ENCODE measurements at regions not wholly inside any gene's neighbourhood (a gene's known extent, or its start where the extent isn't known, plus 50 kb on each side); places are given as distances from the start of the nearest gene placed in this dataset.

- H2AFZ ChIP-seq (ENCODE audit: low read depth, low read length), result no peak overlapping the region
Measured at GRCh38 chr5:104909803-104910202, 1347.2 kb upstream of the NUDT12 start.

GRCh38 chr5:104904561-104904960 is 1342.0 kb upstream of the NUDT12 start:
- H3K27ac ChIP-seq (ENCODE audit: low read length), result no peak overlapping the region
- H2AFZ ChIP-seq (ENCODE audit: low read depth, low read length), result no peak overlapping the region
- no peaks in the 10 kb centered on the region for H3K9me3 ChIP-seq (ENCODE audit: insufficient read depth, low read length)

More at GRCh38 chr5:104909803-104910202, 1347.2 kb upstream of the NUDT12 start:
- Histone ChIP-seq H3K79me2 (ENCODE audit: low read length) (no peaks in the 10 kb centered on the region), H3K9ac (ENCODE audit: low read length) (no peak overlapping the region), H4K20me1 (ENCODE audit: insufficient read depth, low read length) (no peaks in the 10 kb centered on the region), H3K27me3 (ENCODE audit: low read depth, low read length) (no peaks in the 10 kb centered on the region), H3K4me3 (ENCODE audit: low read length) (no peak overlapping the region), H3K4me2 (ENCODE audit: low read length) (no peak overlapping the region), H3K36me3 (replicated peaks; ENCODE audit: low read depth, low read length) (no peaks in the 10 kb centered on the region), H3K27ac (ENCODE audit: low read length) (no peak overlapping the region), H3K4me1 (ENCODE audit: low read length) (no peaks in the 10 kb centered on the region), H3K9me3 (ENCODE audit: insufficient read depth, low read length) (no peaks in the 10 kb centered on the region)
- TF ChIP-seq CTCF (IDR thresholded peaks at IDR 0.05; ENCODE audit: low read depth, low read length) (no peak), EZH2phosphoT487 (IDR thresholded peaks at IDR 0.05; ENCODE audit: low read depth) (no peak)

GRCh38 chr5:104903941-104904340 is 1341.4 kb upstream of the NUDT12 start:
- Histone ChIP-seq H2AFZ (ENCODE audit: low read depth, low read length) (no peak overlapping the region), H3K9ac (ENCODE audit: low read length) (no peak overlapping the region), H3K79me2 (ENCODE audit: low read length) (no peaks in the 10 kb centered on the region), H3K4me2 (ENCODE audit: low read length) (no peak overlapping the region), H3K27ac (ENCODE audit: low read length) (no peak overlapping the region), H3K4me3 (ENCODE audit: low read length) (no peak overlapping the region), H3K36me3 (replicated peaks; ENCODE audit: low read depth, low read length) (no peaks in the 10 kb centered on the region), H4K20me1 (ENCODE audit: insufficient read depth, low read length) (no peaks in the 10 kb centered on the region), H3K4me1 (ENCODE audit: low read length) (no peaks in the 10 kb centered on the region), H3K9me3 (ENCODE audit: insufficient read depth, low read length) (no peaks in the 10 kb centered on the region), H3K27me3 (ENCODE audit: low read depth, low read length) (no peaks in the 10 kb centered on the region)
- TF ChIP-seq EZH2phosphoT487 (IDR thresholded peaks at IDR 0.05; ENCODE audit: low read depth) (no peak), CTCF (IDR thresholded peaks at IDR 0.05; ENCODE audit: low read depth, low read length) (no peak)

More at GRCh38 chr5:104904561-104904960, 1342.0 kb upstream of the NUDT12 start:
- Histone ChIP-seq H3K9ac (ENCODE audit: low read length) (no peak overlapping the region), H3K36me3 (replicated peaks; ENCODE audit: low read depth, low read length) (no peaks in the 10 kb centered on the region), H3K27me3 (ENCODE audit: low read depth, low read length) (no peaks in the 10 kb centered on the region), H4K20me1 (ENCODE audit: insufficient read depth, low read length) (no peaks in the 10 kb centered on the region), H3K4me1 (ENCODE audit: low read length) (no peaks in the 10 kb centered on the region), H3K4me2 (ENCODE audit: low read length) (no peak overlapping the region), H3K79me2 (ENCODE audit: low read length) (no peaks in the 10 kb centered on the region), H3K4me3 (ENCODE audit: low read length) (no peak overlapping the region)
- TF ChIP-seq EZH2phosphoT487 (IDR thresholded peaks at IDR 0.05; ENCODE audit: low read depth) (no peak), CTCF (IDR thresholded peaks at IDR 0.05; ENCODE audit: low read depth, low read length) (no peak)

GRCh38 chr5:104891596-104891995 is 1329.0 kb upstream of the NUDT12 start:
- Histone ChIP-seq H3K4me3 (ENCODE audit: low read length) (no peak overlapping the region), H2AFZ (ENCODE audit: low read depth, low read length) (no peak overlapping the region), H3K79me2 (ENCODE audit: low read length) (no peaks in the 10 kb centered on the region), H3K9ac (ENCODE audit: low read length) (no peak overlapping the region), H3K9me3 (ENCODE audit: insufficient read depth, low read length) (no peaks in the 10 kb centered on the region), H3K27ac (ENCODE audit: low read length) (no peak overlapping the region), H3K4me2 (ENCODE audit: low read length) (no peak overlapping the region), H3K4me1 (ENCODE audit: low read length) (no peaks in the 10 kb centered on the region), H3K27me3 (ENCODE audit: low read depth, low read length) (no peaks in the 10 kb centered on the region), H4K20me1 (ENCODE audit: insufficient read depth, low read length) (no peaks in the 10 kb centered on the region), H3K36me3 (replicated peaks; ENCODE audit: low read depth, low read length) (no peaks in the 10 kb centered on the region)
- TF ChIP-seq CTCF (IDR thresholded peaks at IDR 0.05; ENCODE audit: low read depth, low read length) (no peak), EZH2phosphoT487 (IDR thresholded peaks at IDR 0.05; ENCODE audit: low read depth) (no peak)
